Testis (tissue), 2 donors: ENCODE measurements at regions not wholly inside any gene's neighbourhood (a gene's known extent, or its start where the extent isn't known, plus 50 kb on each side); places are given as distances from the start of the nearest gene placed in this dataset.

Experiments
- POLR2A ChIP-seq: fragments of 450-650 bp; IDR thresholded peaks from one replicate; pipeline ENCODE4 v1.6.1; 2017; ENCODE audit warnings: antibody characterized with exemption, mild to moderate bottlenecking, moderate library complexity
- TF ChIP-seq, protein P1 (sequence below), 3 experiments: fragments of 450-650 bp in 2 of 3; fragments of 200-600 bp in 1 of 3; sonication (generic) in 1 of 3; IDR thresholded peaks; one replicate each; pipeline ENCODE4 v1.5.1; 2016 to 2019; ENCODE audit warnings: antibody characterized with exemption in 3 of 3, mild to moderate bottlenecking in 2 of 3, moderate library complexity in 1 of 3

DNA sequence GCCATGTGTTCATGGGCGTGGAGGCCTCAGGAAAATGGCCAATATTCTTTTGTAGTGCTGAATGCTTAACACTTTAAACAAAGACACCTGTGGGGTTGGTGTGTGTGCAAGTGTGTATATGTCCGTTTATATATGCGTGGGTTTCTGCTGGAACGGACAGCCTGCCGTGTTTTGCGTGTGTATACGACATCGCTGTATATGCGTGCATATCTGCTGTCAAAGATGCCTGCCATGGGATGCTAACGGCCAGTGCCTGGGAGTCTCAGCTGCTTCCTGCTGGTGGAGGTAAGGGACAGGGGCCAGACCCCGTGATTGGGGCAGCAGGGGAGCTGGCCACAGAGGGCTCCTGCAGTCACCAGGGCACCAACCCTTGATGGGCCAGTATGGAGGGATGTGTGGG is 216.3 kb upstream of the SHH start:
- TF ChIP-seq, protein P1, sequence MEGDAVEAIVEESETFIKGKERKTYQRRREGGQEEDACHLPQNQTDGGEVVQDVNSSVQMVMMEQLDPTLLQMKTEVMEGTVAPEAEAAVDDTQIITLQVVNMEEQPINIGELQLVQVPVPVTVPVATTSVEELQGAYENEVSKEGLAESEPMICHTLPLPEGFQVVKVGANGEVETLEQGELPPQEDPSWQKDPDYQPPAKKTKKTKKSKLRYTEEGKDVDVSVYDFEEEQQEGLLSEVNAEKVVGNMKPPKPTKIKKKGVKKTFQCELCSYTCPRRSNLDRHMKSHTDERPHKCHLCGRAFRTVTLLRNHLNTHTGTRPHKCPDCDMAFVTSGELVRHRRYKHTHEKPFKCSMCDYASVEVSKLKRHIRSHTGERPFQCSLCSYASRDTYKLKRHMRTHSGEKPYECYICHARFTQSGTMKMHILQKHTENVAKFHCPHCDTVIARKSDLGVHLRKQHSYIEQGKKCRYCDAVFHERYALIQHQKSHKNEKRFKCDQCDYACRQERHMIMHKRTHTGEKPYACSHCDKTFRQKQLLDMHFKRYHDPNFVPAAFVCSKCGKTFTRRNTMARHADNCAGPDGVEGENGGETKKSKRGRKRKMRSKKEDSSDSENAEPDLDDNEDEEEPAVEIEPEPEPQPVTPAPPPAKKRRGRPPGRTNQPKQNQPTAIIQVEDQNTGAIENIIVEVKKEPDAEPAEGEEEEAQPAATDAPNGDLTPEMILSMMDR (IDR thresholded peaks at IDR 0.05), result no peak
- TF ChIP-seq POLR2A, result no peak
